MM.1S (cell line): ENCODE measurements at regions not wholly inside any gene's neighbourhood (a gene's known extent, or its start where the extent isn't known, plus 50 kb on each side); places are given as distances from the start of the nearest gene placed in this dataset.

Experiments used
- DNase-seq: peaks from one replicate; pipeline ENCODE4 v3.0.0-alpha.2; 2015
- H2AFZ ChIP-seq: fragments of 300-600 bp; sonication (generic); 2 replicates; pipeline ENCODE4 v1.6.0; 2016; ENCODE audit warnings: antibody characterized with exemption, low read length
- H3F3A ChIP-seq: fragments of 300-600 bp; sonication (generic); 2 replicates; pipeline ENCODE4 v1.6.1; 2016; ENCODE audit warnings: mild to moderate bottlenecking, antibody characterized with exemption, low read length, moderate library complexity, mixed read lengths; ENCODE audit not compliant: insufficient read depth
- H3K27ac ChIP-seq: fragments of 300-600 bp; sonication (generic); 2 replicates; pipeline ENCODE4 v1.5.1; 2016; ENCODE audit warnings: mild to moderate bottlenecking, low read length
- H3K27me3 ChIP-seq: fragments of 300-600 bp; sonication (generic); replicated peaks from 2 replicates; pipeline ENCODE4 v1.6.0; 2016; ENCODE audit warnings: low read length; ENCODE audit not compliant: insufficient read depth
- H3K36me3 ChIP-seq: fragments of 300-600 bp; sonication (generic); replicated peaks from 2 replicates; pipeline ENCODE4 v1.6.1; 2016; ENCODE audit warnings: mild to moderate bottlenecking, low read length, mixed read lengths; ENCODE audit not compliant: insufficient read depth
- H3K4me1 ChIP-seq: fragments of 300-600 bp; sonication (generic); 2 replicates; pipeline ENCODE4 v1.6.1; 2016; ENCODE audit warnings: low read length, mixed read lengths
- H3K4me2 ChIP-seq: fragments of 300-600 bp; sonication (generic); 2 replicates; pipeline ENCODE4 v1.6.0; 2016; ENCODE audit warnings: low read depth, low read length
- H3K4me3 ChIP-seq: fragments of 300-600 bp; sonication (generic); 2 replicates; pipeline ENCODE4 v1.5.1; 2016; ENCODE audit warnings: low read length, mixed read lengths
- H3K79me2 ChIP-seq: fragments of 300-600 bp; sonication (generic); 2 replicates; pipeline ENCODE4 v1.6.1; 2016; ENCODE audit warnings: mixed run types, low read length, mixed read lengths
- H3K9ac ChIP-seq: fragments of 300-600 bp; sonication (generic); 2 replicates; pipeline ENCODE4 v1.6.1; 2016; ENCODE audit warnings: low read length, mixed read lengths
- H3K9me2 ChIP-seq: fragments of 300-600 bp; sonication (generic); replicated peaks from 2 replicates; pipeline ENCODE4 v1.6.1; 2016; ENCODE audit warnings: mild to moderate bottlenecking, low read length, mixed read lengths; ENCODE audit not compliant: insufficient read depth
- H3K9me3 ChIP-seq: fragments of 300-600 bp; sonication (generic); replicated peaks from 2 replicates; pipeline ENCODE4 v1.6.1; 2016; ENCODE audit warnings: mild to moderate bottlenecking, low read length, mixed read lengths; ENCODE audit not compliant: insufficient read depth
- H4K20me1 ChIP-seq: fragments of 300-600 bp; sonication (generic); 2 replicates; pipeline ENCODE4 v1.6.1; 2016; ENCODE audit warnings: mild to moderate bottlenecking, low read length, moderate library complexity, mixed read lengths; ENCODE audit not compliant: insufficient read depth
- EZH2 ChIP-seq: fragments of 300-600 bp; sonication (generic); optimal IDR thresholded peaks from 2 replicates; pipeline ENCODE3; 2017; ENCODE audit warnings: low read depth, mild to moderate bottlenecking, antibody characterized with exemption, low read length, mixed read lengths
- EZH2phosphoT487 ChIP-seq: fragments of 300-600 bp; sonication (generic); IDR thresholded peaks from 2 replicates; pipeline ENCODE4 v1.6.1; 2018; ENCODE audit warnings: antibody characterized with exemption, low read length
- TF ChIP-seq, protein P1 (sequence below): fragments of 300-600 bp; sonication (generic); IDR thresholded peaks from 2 replicates; pipeline ENCODE4 v1.5.1; 2016; ENCODE audit warnings: antibody characterized with exemption, low read length, mixed read lengths

DNA sequence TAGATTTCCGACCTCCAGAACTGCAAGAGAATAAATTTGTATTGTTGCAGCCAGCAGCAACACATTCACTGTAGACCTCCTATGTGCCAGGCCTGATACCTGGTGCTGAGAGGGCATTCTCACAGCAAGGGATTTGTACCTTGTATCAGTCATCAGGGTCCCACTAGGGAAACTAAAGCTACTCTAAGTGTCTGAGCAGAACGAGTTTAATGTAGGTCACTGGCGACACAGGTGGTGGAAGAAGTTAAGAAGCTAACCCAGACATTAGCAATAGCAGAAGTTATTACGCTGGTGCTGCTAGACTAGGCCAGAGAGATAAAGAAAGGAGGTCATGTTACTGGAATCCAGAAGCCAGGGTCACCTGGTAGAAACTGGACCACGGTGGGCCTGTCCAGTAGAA lies 60.5 kb upstream of the BCL6 start:
- Histone ChIP-seq H3K9me3 (no peaks in the 10 kb centered on the region), H3K4me3 (no peak overlapping the region)
- TF ChIP-seq EZH2phosphoT487 (no peak), EZH2 (no peak)
- TF ChIP-seq, protein P1, sequence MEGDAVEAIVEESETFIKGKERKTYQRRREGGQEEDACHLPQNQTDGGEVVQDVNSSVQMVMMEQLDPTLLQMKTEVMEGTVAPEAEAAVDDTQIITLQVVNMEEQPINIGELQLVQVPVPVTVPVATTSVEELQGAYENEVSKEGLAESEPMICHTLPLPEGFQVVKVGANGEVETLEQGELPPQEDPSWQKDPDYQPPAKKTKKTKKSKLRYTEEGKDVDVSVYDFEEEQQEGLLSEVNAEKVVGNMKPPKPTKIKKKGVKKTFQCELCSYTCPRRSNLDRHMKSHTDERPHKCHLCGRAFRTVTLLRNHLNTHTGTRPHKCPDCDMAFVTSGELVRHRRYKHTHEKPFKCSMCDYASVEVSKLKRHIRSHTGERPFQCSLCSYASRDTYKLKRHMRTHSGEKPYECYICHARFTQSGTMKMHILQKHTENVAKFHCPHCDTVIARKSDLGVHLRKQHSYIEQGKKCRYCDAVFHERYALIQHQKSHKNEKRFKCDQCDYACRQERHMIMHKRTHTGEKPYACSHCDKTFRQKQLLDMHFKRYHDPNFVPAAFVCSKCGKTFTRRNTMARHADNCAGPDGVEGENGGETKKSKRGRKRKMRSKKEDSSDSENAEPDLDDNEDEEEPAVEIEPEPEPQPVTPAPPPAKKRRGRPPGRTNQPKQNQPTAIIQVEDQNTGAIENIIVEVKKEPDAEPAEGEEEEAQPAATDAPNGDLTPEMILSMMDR = no peak

DNA sequence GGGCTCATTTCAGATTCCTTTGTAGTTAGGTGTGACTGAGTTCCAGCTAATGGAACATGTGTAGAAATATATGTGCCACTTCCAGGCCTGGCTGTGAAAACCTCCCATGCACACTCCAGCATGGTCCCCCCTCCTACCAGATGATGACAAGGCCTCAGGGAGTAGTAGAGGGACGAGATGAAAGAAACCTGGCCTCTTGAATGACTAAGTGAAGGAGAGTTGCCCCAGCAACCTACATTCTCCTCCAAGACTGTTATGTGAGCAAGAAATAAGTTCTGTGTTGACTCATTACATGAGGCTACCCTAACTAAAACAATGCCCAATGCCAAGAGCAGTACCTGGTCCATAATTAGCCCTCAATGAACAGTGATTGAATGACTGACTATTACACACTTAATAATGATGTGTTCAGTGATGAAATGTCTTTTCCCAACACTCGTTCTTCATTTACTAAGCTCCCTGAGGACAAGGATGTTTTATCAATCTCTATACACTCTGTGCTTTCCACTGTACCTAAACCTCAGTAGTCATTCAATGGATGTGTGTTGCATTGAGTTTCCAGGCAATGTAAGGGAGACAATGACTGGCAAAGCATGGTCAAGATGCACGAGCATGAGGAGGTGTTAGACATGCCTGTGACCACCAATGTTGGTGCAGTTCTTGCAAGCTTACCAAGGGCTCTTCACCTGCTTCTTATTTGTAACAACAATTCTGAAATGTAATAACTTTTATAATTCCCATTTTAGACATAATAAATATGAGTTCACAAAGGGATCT lies 62.0 kb upstream of the BCL6 start:
- Histone ChIP-seq H3F3A (no peaks in the 10 kb centered on the region), H3K4me3 (no peak overlapping the region), H3K36me3 (no peaks in the 10 kb centered on the region), H3K9me3 (no peaks in the 10 kb centered on the region), H3K4me1 (no peaks in the 10 kb centered on the region), H3K9me2 (no peaks in the 10 kb centered on the region), H3K4me2 (no peak overlapping the region), H3K79me2 (no peaks in the 10 kb centered on the region), H3K9ac (no peak overlapping the region), H2AFZ (no peak overlapping the region), H4K20me1 (no peaks in the 10 kb centered on the region), H3K27me3 (peaks cover 2% of the 10 kb centered on the region; the same call in 1 of the 2 replicates), H3K27ac (no peak overlapping the region)
- TF ChIP-seq, protein P1 = no peak
- no peak for TF ChIP-seq EZH2phosphoT487
- TF ChIP-seq EZH2 = no peak
- DNase-seq = no peak

More for the DNA sequence above, 60.5 kb upstream of the BCL6 start:
- H3K27me3 ChIP-seq = peaks cover 17% of the 10 kb centered on the region
- H3K36me3 ChIP-seq = no peaks in the 10 kb centered on the region
- no peak overlapping the region for H3K9ac ChIP-seq
- no peak for DNase-seq
- no peak overlapping the region for H3K4me2 ChIP-seq
- H3K4me1 ChIP-seq = no peaks in the 10 kb centered on the region
- H3K79me2 ChIP-seq = no peaks in the 10 kb centered on the region
- H3K9me2 ChIP-seq = no peaks in the 10 kb centered on the region
- H2AFZ ChIP-seq = no peak overlapping the region
- no peak overlapping the region for H3K27ac ChIP-seq
- no peaks in the 10 kb centered on the region for H4K20me1 ChIP-seq
- H3F3A ChIP-seq = no peaks in the 10 kb centered on the region

DNA sequence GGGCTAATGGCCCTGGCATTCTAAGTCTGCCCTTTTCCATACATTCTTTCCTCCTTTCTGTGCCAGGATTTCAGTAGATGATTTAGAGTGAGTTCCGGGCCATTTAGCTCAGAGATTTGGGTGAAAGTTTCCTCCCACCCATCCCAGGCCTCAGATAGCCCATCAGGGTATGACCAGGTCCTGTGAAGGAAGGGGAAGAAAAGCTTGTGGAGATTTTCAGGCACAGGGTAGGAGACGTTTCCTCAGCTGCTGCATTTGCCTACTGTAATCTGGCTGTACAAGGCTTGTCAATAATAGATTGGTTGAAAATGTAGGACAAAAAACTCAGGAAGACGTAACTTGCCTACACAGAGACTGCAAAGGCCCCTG lies 63.2 kb upstream of the BCL6 start:
- H2AFZ ChIP-seq = no peak overlapping the region
- no peak overlapping the region for H3K27ac ChIP-seq
- H3F3A ChIP-seq = no peaks in the 10 kb centered on the region
- no peaks in the 10 kb centered on the region for H3K79me2 ChIP-seq
- no peak overlapping the region for H3K9ac ChIP-seq
- TF ChIP-seq EZH2phosphoT487 (no peak), EZH2 (no peak)
- TF ChIP-seq, protein P1 = no peak
- H3K4me1 ChIP-seq = no peaks in the 10 kb centered on the region
- H3K4me3 ChIP-seq = no peak overlapping the region
- H3K27me3 ChIP-seq = no peaks in the 10 kb centered on the region; the same call in 1 of the 2 replicates
- H3K4me2 ChIP-seq = no peak overlapping the region
- H4K20me1 ChIP-seq = no peaks in the 10 kb centered on the region
- no peak for DNase-seq
- H3K9me3 ChIP-seq = no peaks in the 10 kb centered on the region
- no peaks in the 10 kb centered on the region for H3K9me2 ChIP-seq
- H3K36me3 ChIP-seq = no peaks in the 10 kb centered on the region
